ENCODE measurements at regions not wholly inside any gene's neighbourhood (a gene's known extent, or its start where the extent isn't known, plus 50 kb on each side); places are given as distances from the start of the nearest gene placed in this dataset.

GRCh38 chr7:135857519-135858274 is 109.1 kb upstream of the FAM180A start:
- DNase-seq (no peak), ATAC-seq (no peak)
- 90% methylated on average over 2 to 3 of the region's 3 CpGs for WGBS, 2 donors
- Histone ChIP-seq H3K27me3 (no peaks in the 10 kb centered on the region), H3K4me1 (no peaks in the 10 kb centered on the region), H3K9me3 (peaks cover 0 to 5% (median 0%) of the 10 kb centered on the region in 3 donors), H3K4me3 (no peak overlapping the region), H3K27ac (no peak overlapping the region), H3K36me3 (replicated peaks in 1 of 2; ENCODE audit: insufficient read depth in 1 of 2, low read depth in 2 of 2) (no peaks in the 10 kb centered on the region)
- intact Hi-C loops (cut with DNase I) = no loop called here
- TF ChIP-seq POLR2A (IDR thresholded peaks at IDR 0.05) (no peak), CTCF (IDR thresholded peaks at IDR 0.05) (no peak)

DNA sequence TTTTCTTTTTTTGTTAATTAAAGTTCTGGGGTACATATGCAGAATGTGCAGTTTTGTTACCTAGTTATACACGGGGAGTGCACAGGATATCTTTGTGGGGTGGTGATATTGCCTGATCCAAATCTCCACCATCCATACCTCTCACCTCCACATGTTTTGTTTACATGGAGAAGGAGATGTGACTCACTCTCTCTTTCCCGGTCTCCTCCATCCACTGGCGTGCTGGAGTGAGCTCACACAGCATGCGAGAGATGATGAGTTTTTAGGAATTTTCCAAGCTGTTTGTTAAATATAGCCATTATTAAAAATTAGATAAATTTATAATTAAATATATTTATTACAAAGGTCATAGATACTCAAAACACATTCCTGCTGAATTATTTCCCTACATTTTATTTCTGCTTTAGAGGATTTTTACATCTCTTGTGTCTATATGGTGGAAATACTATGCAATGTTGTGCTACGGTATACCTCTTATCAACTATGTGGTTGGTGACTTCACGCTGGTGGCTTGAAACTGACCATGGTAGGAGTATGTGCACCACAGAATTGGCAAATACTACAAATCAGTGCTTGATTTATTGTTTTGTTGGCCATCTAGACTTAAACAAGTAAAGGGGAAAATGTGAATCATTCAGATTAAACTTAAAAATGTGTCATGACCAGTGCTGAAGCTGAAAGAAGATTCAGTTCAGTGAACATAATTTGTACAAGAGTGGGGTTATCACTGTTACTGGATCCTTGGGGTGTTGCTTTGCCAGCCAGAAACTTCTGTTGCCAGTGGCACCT is 107.9 kb upstream of the FAM180A start:
- WGBS, 2 donors = 62 to 71% methylated on average over 6 of the region's 6 CpGs
- H3K4me3 ChIP-seq = no peak overlapping the region
- H3K4me1 ChIP-seq = no peaks in the 10 kb centered on the region
- TF ChIP-seq POLR2A (IDR thresholded peaks at IDR 0.05) (no peak), CTCF (IDR thresholded peaks at IDR 0.05) (no peak)
- no peak overlapping the region for H3K27ac ChIP-seq
- DNase-seq = no peak
- H3K9me3 ChIP-seq = peaks cover 0 to 5% (median 0%) of the 10 kb centered on the region in 3 donors
- H3K36me3 ChIP-seq (replicated peaks in 1 of 2; ENCODE audit: insufficient read depth in 1 of 2, low read depth in 2 of 2) = no peaks in the 10 kb centered on the region
- no peaks in the 10 kb centered on the region for H3K27me3 ChIP-seq
- intact Hi-C loops (cut with DNase I) = no loop called here
- ATAC-seq = no peak

- ATAC-seq = no peak
- Histone ChIP-seq H3K27me3 (no peaks in the 10 kb centered on the region), H3K4me3 (no peak overlapping the region), H3K9me3 (peaks cover 0 to 5% (median 0%) of the 10 kb centered on the region in 3 donors), H3K4me1 (no peaks in the 10 kb centered on the region), H3K27ac (no peak overlapping the region), H3K36me3 (replicated peaks in 1 of 2; ENCODE audit: insufficient read depth in 1 of 2, low read depth in 2 of 2) (no peaks in the 10 kb centered on the region)
- intact Hi-C loops (cut with DNase I) = no loop called here
- WGBS, 2 donors = 45 to 64% methylated on average over 3 of the region's 3 CpGs
- no peak for TF ChIP-seq CTCF (IDR thresholded peaks at IDR 0.05)
- TF ChIP-seq POLR2A (IDR thresholded peaks at IDR 0.05) = no peak
- no peak for DNase-seq
Observed at GRCh38 chr7:135855846-135856245, 107.2 kb upstream of the FAM180A start.

DNA sequence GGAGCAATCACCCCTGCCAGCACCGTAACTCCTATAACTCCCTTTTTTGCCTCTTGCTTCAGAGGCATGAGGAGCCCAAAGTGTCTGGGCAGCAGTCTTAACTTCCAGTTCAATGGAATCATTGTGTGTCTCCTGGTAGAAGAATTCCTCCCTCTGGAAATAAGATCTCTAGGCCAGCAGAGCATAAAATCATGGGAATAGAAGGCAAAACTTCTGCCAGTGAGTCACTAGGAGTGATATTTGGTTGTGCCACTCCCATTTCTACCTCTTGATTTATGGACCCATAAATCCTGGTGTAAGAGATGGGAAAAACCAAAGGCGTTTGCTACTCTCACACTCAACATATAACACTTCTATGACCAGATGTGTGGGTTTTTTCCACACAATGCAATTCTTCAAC is 104.9 kb upstream of the FAM180A start:
- WGBS, 2 donors = 66 to 76% methylated on average over 2 of the region's 2 CpGs
- intact Hi-C loops (cut with DNase I) = no loop called here
- Histone ChIP-seq H3K4me1 (no peaks in the 10 kb centered on the region), H3K27ac (no peak overlapping the region), H3K4me3 (no peak overlapping the region), H3K36me3 (replicated peaks in 1 of 2; ENCODE audit: insufficient read depth in 1 of 2, low read depth in 2 of 2) (no peaks in the 10 kb centered on the region), H3K9me3 (peaks cover 0 to 5% (median 0%) of the 10 kb centered on the region in 3 donors), H3K27me3 (no peaks in the 10 kb centered on the region)
- DNase-seq (no peak), ATAC-seq (no peak)
- TF ChIP-seq POLR2A (IDR thresholded peaks at IDR 0.05) = no peak
- no peak for TF ChIP-seq CTCF (IDR thresholded peaks at IDR 0.05)

Data from body of pancreas (tissue), 4 donors.